ENCODE measurements at regions not wholly inside any gene's neighbourhood (a gene's known extent, or its start where the extent isn't known, plus 50 kb on each side); places are given as distances from the start of the nearest gene placed in this dataset.

DNA sequence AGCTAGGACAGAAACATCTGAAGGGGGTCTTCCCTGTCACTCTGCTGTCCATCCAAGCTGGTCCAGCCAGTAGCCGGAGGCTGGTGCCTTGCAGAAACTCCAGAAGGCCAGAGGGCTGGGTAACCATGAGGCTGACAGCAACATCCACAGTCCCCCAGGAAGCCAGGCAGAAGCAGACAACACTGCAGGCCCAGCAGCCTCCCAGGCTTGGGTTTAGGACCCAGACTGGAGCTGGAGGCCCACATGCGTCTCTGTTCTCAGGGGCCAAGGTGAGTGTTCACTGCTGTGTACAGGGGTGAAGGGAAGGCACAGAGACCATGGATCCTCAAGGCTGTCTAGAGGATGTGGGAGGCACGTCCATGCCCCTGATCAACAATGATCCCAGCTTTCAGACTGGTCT lies 136.4 kb upstream of the PRMT8 start:
- H3K4me3 ChIP-seq = no peak overlapping the region
- no peaks in the 10 kb centered on the region for H3K9me3 ChIP-seq
- WGBS, 3 donors = 86 to 93% (median 90%) methylated on average over 3 of the region's 3 CpGs
- no peak for ATAC-seq
- no peak for DNase-seq
- intact Hi-C loops (cut with DNase I) = no loop called here
- no peak for TF ChIP-seq CTCF (IDR thresholded peaks at IDR 0.05)
- H3K4me1 ChIP-seq = no peaks in the 10 kb centered on the region
- no peaks in the 10 kb centered on the region for H3K36me3 ChIP-seq (ENCODE audit: insufficient read depth in 1 of 2, low read depth in 1 of 2)
- H3K27me3 ChIP-seq (ENCODE audit: insufficient read depth in 3 of 3, low read length in 2 of 3) = peaks cover 0 to 12% (median 4%) of the 10 kb centered on the region in 3 donors
- H3K27ac ChIP-seq = no peak overlapping the region

DNA sequence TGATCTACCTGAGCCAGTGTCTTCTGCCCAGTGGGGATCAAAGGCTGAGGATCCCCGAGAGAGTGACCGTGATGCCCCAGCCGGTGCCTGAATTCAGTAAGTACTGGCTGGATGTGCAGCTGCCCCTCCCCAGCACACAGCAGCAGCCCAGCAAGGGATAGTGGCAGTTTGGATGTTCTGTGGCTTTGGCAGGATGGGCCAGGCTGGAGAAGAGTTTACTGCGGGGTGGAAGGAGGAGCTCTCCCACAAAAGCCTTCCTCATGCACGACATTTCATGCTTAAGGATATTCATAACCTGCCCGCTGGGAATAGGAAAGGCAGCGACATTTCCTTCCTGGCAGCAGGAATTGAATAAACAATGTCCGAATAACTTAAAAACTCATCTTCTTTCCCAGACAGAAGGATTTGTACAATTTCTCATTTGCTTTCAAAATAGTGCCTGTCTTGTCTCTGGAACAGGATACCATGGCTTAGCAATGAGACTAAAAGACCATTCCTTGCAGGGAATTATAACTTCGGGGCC lies 135.6 kb upstream of the PRMT8 start:
- no peaks in the 10 kb centered on the region for H3K36me3 ChIP-seq (ENCODE audit: insufficient read depth in 1 of 2, low read depth in 1 of 2)
- H3K27me3 ChIP-seq (ENCODE audit: insufficient read depth in 3 of 3, low read length in 2 of 3) = peaks cover 0 to 10% (median under 1%) of the 10 kb centered on the region in 3 donors
- H3K4me3 ChIP-seq = no peak overlapping the region
- no peak overlapping the region for H3K27ac ChIP-seq
- 44 to 49% (median 46%) methylated on average over 9 of the region's 9 CpGs for WGBS, 3 donors
- TF ChIP-seq CTCF (IDR thresholded peaks at IDR 0.05) = no peak
- intact Hi-C loops (cut with DNase I) = no loop called here
- DNase-seq = no peak
- H3K4me1 ChIP-seq = no peaks in the 10 kb centered on the region
- no peaks in the 10 kb centered on the region for H3K9me3 ChIP-seq
- ATAC-seq = no peak

GRCh38 chr12:3357950-3358525 lies 133.0 kb upstream of the PRMT8 start:
- WGBS, 3 donors = 87 to 88% (median 88%) methylated on average over 8 of the region's 8 CpGs
- Histone ChIP-seq H3K4me1 (no peaks in the 10 kb centered on the region), H3K27me3 (ENCODE audit: insufficient read depth in 3 of 3, low read length in 2 of 3) (no peaks in the 10 kb centered on the region), H3K27ac (no peak overlapping the region), H3K9me3 (no peaks in the 10 kb centered on the region), H3K36me3 (ENCODE audit: insufficient read depth in 1 of 2, low read depth in 1 of 2) (no peaks in the 10 kb centered on the region), H3K4me3 (no peak overlapping the region)
- ATAC-seq = no peak
- TF ChIP-seq CTCF (IDR thresholded peaks at IDR 0.05) = no peak
- DNase-seq = no peak
- intact Hi-C loops (cut with DNase I) = no loop called here

DNA sequence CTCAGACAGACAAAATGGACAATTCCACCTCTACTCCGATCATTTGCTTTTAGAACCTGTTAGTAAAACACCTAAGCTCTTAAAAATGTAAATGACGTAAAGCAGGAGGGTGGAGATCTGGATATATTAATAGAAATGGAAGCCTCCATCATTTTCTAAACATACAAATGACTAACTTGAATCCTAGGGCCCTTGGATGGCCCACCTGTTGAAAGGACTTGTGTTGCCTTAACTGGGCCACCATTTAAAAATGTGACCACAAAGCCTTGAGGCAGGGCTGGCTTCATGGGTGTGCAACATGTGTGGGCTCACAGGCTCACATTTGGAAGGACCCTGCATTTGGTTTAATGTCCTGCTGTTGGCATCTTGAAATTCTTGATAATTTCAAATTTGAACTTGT lies 131.5 kb upstream of the PRMT8 start:
- DNase-seq (no peak), ATAC-seq (no peak)
- no peak overlapping the region for H3K27ac ChIP-seq
- H3K36me3 ChIP-seq (ENCODE audit: insufficient read depth in 1 of 2, low read depth in 1 of 2) = no peaks in the 10 kb centered on the region
- no peaks in the 10 kb centered on the region for H3K9me3 ChIP-seq
- 84 to 97% (median 94%) methylated on average over 2 of the region's 2 CpGs for WGBS, 3 donors
- intact Hi-C loops (cut with DNase I) = no loop called here
- H3K4me3 ChIP-seq = no peak overlapping the region
- H3K27me3 ChIP-seq (ENCODE audit: insufficient read depth in 3 of 3, low read length in 2 of 3) = peaks cover 0 to 12% (median 0%) of the 10 kb centered on the region in 3 donors
- TF ChIP-seq CTCF (IDR thresholded peaks at IDR 0.05) = no peak
- no peaks in the 10 kb centered on the region for H3K4me1 ChIP-seq

- TF ChIP-seq CTCF (IDR thresholded peaks at IDR 0.05) = no peak
- 86 to 89% (median 87%) methylated on average over 6 of the region's 6 CpGs for WGBS, 3 donors
- Histone ChIP-seq H3K4me3 (no peak overlapping the region), H3K4me1 (no peaks in the 10 kb centered on the region), H3K27me3 (ENCODE audit: insufficient read depth in 3 of 3, low read length in 2 of 3) (peaks cover 0 to 28% (median 6%) of the 10 kb centered on the region in 3 donors), H3K27ac (no peak overlapping the region), H3K36me3 (ENCODE audit: insufficient read depth in 1 of 2, low read depth in 1 of 2) (no peaks in the 10 kb centered on the region), H3K9me3 (no peaks in the 10 kb centered on the region)
- no peak for DNase-seq
- no peak for ATAC-seq
- intact Hi-C loops (cut with DNase I) = no loop called here
These were observed 129.9 kb upstream of the PRMT8 start for GRCh38 chr12:3361146-3361545.

Measured in psoas muscle (tissue), 7 donors.